ENCODE measurements at regions not wholly inside any gene's neighbourhood (a gene's known extent, or its start where the extent isn't known, plus 50 kb on each side); places are given as distances from the start of the nearest gene placed in this dataset.
"Not testable (repeated sequence)": the region's sequence is repeated elsewhere in the genome, so short reads cannot be mapped to it uniquely, and the experiment has no call there.

DNA sequence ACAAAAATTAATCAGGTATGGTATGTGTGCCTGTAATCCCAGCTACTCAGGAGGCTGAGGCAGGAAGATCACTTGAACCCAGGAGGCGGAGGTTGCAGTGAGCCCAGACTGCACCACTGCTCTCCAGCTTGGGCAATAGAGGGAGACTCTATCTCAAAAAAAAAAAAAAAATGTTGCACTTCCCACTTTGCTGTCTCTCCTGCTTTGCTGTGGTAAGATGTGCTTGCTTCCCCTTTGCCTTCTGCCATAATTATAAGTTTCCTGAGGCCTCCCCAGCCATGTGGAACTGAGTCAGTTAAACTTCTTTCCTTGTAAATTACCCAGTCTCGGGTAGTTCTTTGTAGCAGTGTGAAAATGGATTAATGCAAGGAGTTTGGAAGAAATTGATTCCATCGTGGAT is 120.3 kb upstream of the CFAP20DC start:
- DNase-seq = not testable (repeated sequence)

DNA sequence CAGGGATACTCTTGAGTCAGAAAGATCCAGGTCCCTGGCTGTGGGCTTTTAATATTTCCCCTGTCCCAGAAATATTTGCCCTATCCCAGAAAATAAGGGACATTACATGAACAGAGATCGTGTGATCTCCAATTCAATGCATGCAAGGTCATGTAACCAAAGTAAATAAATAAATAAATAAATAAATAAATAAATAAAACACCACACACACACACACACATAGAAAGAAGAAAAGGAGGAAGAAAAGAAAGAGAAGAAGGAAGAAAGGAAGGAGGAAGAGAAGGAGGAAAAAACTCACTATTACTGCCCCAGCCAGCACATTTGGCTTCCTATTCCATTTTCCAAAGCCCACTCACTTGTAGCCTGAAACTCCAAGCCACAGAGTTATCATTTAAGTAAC is 117.9 kb upstream of the CFAP20DC start:
- DNase-seq = no peak

DNA sequence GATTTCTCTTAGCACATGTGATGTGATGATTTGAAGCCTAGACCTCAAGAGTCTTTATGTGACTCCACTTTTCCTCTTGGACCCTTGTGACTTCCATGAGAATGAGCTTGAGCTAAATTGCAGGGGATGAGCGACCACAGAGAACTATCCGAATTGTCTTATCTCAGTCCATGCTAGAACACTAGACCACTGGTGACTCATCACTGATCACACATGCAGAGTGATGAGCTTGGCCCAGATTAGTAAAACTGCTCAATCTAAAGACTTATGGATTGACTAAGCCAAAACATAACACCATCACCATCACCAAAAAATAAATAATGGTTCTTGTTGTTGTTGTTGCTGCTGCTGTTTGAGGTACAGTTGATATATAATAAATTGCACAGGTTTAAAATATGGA is 114.1 kb upstream of the CFAP20DC start:
- no peak for DNase-seq

DNA sequence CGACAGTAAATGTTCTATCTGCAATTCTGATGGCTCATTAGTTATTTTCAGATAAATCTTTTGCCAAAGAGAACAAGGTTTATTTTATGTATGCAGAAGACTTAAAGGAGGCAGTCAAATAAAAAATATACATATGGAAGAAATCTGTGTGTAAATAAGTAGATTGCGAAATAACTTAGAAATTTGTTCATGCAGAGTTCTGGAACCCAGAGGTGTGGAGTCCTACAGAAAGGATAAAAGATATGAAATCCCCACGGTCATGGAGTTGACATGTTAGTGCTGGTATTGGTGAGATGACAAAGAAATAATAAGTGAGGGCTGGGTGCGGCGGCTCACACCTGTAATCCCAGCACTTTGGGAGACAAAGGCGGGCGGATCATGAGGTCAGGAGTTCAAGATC is 111.2 kb upstream of the CFAP20DC start:
- no peak for DNase-seq

- no peak for DNase-seq
Observed at GRCh38 chr3:59160133-59160746, 110.4 kb upstream of the CFAP20DC start.

DNA sequence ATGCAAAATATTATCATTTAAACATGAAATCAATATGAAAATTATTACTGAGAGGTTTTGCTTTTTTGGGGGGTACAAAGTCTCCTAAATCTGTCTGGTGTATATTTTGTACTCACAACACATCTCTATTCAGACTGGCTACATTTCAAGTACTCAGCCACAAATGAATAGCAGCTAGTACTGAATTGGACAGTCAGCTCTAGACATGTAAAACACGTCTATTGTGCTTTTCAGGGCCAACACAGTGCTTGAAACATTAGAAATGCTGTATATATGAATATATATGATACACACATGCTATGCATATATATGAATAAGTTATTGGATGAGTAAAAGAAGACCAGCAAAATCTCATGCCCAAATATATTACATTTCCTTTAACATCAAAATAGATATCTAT is 103.8 kb upstream of the CFAP20DC start:
- no peak for DNase-seq

GRCh38 chr3:59152943-59153342 is 103.1 kb upstream of the CFAP20DC start:
- no peak for DNase-seq

DNA sequence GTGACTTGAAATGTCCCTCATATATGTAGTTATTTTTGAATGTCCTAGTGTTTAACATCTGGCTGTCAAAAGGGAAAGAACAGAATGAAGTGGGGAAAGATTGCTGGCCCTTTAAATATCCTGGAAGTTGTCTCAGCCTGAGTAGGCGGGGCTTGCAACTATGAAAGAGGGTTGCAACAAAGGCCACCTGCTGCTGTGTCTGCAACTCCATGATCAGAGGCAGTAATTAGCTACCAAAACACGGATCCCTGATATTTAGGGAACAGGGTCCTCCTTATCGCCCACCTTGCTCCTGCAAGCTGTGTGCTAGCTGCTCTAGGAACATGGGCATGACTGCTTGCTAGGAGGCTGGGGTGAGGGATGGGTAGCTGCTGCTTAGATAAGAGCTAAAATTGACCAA is 100.2 kb upstream of the CFAP20DC start:
- no peak for DNase-seq

DNA sequence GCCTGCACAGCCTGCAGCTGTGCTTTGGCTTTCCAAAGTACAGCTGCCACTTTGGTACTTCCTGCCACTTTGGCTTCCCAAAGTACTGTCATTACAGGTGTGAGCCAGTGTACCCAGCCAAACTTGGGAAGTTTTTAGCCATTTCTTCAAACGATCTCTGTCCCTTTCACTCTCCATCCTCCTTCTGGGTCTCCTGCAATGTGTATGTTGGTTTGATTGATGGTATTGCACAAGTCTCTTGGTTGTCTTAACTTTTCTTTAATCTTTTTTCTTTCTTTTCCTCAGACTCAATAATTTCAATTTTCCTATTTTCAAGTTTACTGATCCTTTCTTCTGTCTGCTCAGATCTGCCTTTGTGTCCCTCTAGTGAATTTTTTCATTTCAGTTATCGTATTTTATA is 99.3 kb upstream of the CFAP20DC start:
- DNase-seq = no peak

GRCh38 chr3:59143447-59143846 is 93.6 kb upstream of the CFAP20DC start:
- no peak for DNase-seq

DNA sequence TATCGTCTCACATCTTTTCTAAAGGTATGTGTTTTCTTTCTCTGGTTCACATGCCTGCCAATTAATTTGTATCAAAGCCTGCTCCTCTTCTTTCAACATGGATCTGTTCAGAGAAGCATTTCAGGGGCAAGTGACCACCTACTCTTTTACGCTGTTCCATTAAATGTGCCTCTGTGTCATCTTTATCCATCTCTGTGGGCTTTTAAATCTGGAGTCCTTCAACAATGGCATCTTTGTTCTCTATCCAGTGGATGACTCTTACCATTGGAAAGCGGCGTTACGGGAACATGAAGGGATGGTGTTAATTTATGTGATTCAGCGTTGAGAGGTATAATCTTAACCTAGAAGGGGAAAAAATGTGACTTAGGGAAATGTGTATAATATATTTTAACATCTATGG is 92.7 kb upstream of the CFAP20DC start:
- no peak for DNase-seq

DNA sequence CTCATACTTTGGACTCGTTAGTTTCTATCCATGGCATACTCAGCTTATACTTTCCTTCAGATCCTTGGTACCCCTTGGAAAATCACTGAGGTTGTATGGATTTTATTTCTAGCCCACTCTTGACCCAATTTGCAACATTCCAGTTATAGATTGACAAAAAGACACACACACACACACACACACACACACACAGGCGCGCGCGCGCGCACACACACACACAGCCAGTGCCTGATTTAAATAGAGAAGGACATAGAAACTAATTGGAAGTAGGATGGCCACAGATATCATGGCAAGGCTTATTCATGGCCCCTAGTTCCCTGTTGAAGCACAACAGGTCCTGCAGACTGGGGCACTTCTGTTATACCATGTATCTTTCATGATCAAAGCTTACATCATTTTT is 89.1 kb upstream of the CFAP20DC start:
- DNase-seq = no peak

DNA sequence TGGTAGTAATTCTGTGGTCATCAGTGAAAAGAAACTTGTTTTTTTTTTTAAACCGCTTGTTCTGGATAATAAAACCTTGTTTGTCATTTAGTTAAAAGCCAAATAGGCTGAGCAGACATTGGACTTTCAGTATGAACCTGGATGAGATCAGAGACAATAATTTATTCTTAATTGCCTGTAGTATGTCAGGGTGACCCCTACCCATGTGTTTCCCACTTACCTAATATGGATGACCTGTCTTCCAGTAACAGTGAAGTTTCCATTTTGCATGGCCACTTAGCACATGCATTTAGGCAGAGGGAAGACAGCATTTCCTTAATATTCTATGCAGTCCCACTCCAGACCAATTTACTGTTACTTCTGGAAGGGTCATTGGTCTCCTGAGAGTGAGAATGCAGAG is 87.6 kb upstream of the CFAP20DC start:
- no peak for DNase-seq

- DNase-seq = no peak
Observed at GRCh38 chr3:59136081-59136480, 86.3 kb upstream of the CFAP20DC start.

GRCh38 chr3:59135096-59135495 is 85.3 kb upstream of the CFAP20DC start:
- DNase-seq = no peak

- DNase-seq = no peak
Observed at GRCh38 chr3:59133311-59133710, 83.5 kb upstream of the CFAP20DC start.

GRCh38 chr3:59131016-59131766 is 81.4 kb upstream of the CFAP20DC start:
- DNase-seq = no peak

- no peak for DNase-seq
Observed at GRCh38 chr3:59128685-59129084, 78.9 kb upstream of the CFAP20DC start.

GRCh38 chr3:59127071-59127470 is 77.2 kb upstream of the CFAP20DC start:
- no peak for DNase-seq

- DNase-seq = no peak
Observed at GRCh38 chr3:59126446-59126845, 76.6 kb upstream of the CFAP20DC start.

GRCh38 chr3:59121346-59122144 is 71.7 kb upstream of the CFAP20DC start:
- DNase-seq = no peak

DNA sequence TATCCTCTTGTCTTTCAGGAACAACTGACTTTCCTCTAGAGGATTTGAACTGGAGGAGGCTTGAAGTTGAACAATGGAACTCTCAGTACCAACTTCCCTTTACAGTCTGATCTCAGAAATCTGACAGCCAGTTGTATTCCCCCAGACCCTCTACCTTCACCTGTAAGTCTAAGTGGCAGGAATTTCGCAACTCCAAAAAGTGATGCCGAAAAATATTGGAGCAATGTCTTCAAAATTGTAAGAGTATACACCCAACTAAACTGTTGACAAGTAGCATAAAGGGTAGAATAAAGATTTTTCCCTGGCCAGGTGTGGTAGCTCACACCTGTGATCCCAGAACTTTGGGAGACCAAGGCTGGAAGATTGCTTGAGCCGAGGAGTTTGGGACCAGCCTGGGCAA is 69.1 kb upstream of the CFAP20DC start:
- DNase-seq = no peak

GRCh38 chr3:59117396-59117795 is 67.6 kb upstream of the CFAP20DC start:
- no peak for DNase-seq

DNA sequence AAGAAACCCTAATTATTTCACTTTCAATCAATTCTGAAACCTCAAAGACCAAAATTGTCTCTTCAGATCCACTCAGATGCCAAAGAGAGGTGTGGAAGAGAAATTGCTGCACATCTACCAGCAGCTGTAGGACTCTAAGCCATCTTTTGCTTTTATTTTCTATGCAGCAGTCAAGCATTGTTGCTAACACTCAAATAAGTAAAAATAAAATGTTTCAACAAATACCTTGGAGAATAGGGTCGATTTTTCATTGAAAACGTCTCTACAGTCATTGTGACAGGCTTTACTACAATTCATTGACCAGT is 66.4 kb upstream of the CFAP20DC start:
- DNase-seq = no peak
